Thyroid gland (tissue), 4 donors: ENCODE measurements at regions not wholly inside any gene's neighbourhood (a gene's known extent, or its start where the extent isn't known, plus 50 kb on each side); places are given as distances from the start of the nearest gene placed in this dataset.

Experiments
- DNase-seq, 2 donors: peaks; one replicate each; pipeline ENCODE4 v3.0.0-alpha.2; 2019
- H3K27ac ChIP-seq, 3 donors: fragments of 200-600 bp; sonication (generic); 1 replicate in 2 of 3; 2 replicates in 1 of 3; pipeline ENCODE4 v1.5.1; 2016 to 2019; ENCODE audit warnings: mild to moderate bottlenecking in 1 of 3, moderate library complexity in 1 of 3
- H3K27me3 ChIP-seq: fragments of 200-600 bp; sonication (generic); one replicate; pipeline ENCODE4 v1.5.1; 2019
- H3K36me3 ChIP-seq, 2 donors: fragments of 200-600 bp; sonication (generic); one replicate each; pipeline ENCODE4 v1.5.1; 2016 to 2019
- H3K4me1 ChIP-seq, 2 donors: fragments of 200-600 bp; sonication (generic); one replicate each; pipeline ENCODE4 v1.5.1; 2017 to 2019
- H3K4me3 ChIP-seq, 3 donors: fragments of 200-600 bp; sonication (generic); replicated peaks in 1 of 3; 1 replicate in 2 of 3; 2 replicates in 1 of 3; pipeline ENCODE4 v1.5.1; 2016; ENCODE audit warnings: mild to moderate bottlenecking in 1 of 3
- H3K9me3 ChIP-seq: fragments of 200-600 bp; sonication (generic); one replicate; pipeline ENCODE4 v1.5.1; 2017
- CTCF ChIP-seq, 6 experiments: fragments of 200-600 bp in 3 of 6; fragments of 450-650 bp in 3 of 6; sonication (generic) in 3 of 6; IDR thresholded peaks; one replicate each; pipeline ENCODE4 v1.5.1; 2016 to 2019; ENCODE audit warnings: antibody characterized with exemption in 6 of 6, mild to moderate bottlenecking in 2 of 6, inconsistent platforms in 1 of 6, moderate library complexity in 1 of 6
- POLR2A ChIP-seq, 2 donors: fragments of 450-650 bp; IDR thresholded peaks; one replicate each; pipeline ENCODE4 v1.6.1; 2017; ENCODE audit warnings: antibody characterized with exemption in 2 of 2, mild to moderate bottlenecking in 2 of 2, moderate library complexity in 1 of 2
- WGBS, 2 donors: methylation state at CpG; one replicate each; pipeline ENCODE4 v1.1.5; 2017; 5-methylcytosine and 5-hydroxymethylcytosine counted together
- intact Hi-C: fragments of 100-400 bp; cut with DNase I; formaldehyde crosslinking; loops from one replicate; pipeline ENCODE4 v1.15.1; 2023

- no peak for DNase-seq
- Histone ChIP-seq H3K27me3 (no peaks in the 10 kb centered on the region), H3K36me3 (no peaks in the 10 kb centered on the region), H3K4me1 (no peaks in the 10 kb centered on the region), H3K9me3 (no peaks in the 10 kb centered on the region), H3K4me3 (no peak overlapping the region), H3K27ac (no peak overlapping the region)
- TF ChIP-seq CTCF (IDR thresholded peaks at IDR 0.05) (no peak), POLR2A (IDR thresholded peaks at IDR 0.05) (no peak)
- intact Hi-C loops, result no loop called here
- WGBS, 2 donors, result 78 to 92% methylated on average over 3 of the region's 3 CpGs
Observed at GRCh38 chr2:122078451-122078850, 323.0 kb downstream of the TSN start.

GRCh38 chr2:122079844-122080243, 324.4 kb downstream of the TSN start:
- Histone ChIP-seq H3K4me1 (no peaks in the 10 kb centered on the region), H3K4me3 (no peak overlapping the region), H3K27me3 (no peaks in the 10 kb centered on the region), H3K9me3 (no peaks in the 10 kb centered on the region), H3K27ac (no peak overlapping the region), H3K36me3 (no peaks in the 10 kb centered on the region)
- no peak for DNase-seq
- intact Hi-C loops, result no loop called here
- WGBS, 2 donors, result 91 to 95% methylated on average over 3 of the region's 3 CpGs
- no peak for TF ChIP-seq CTCF (IDR thresholded peaks at IDR 0.05)
- TF ChIP-seq POLR2A (IDR thresholded peaks at IDR 0.05), result no peak

GRCh38 chr2:122080316-122080715, 324.9 kb downstream of the TSN start:
- intact Hi-C loops, result no loop called here
- no peak for DNase-seq
- TF ChIP-seq POLR2A (IDR thresholded peaks at IDR 0.05) (no peak), CTCF (IDR thresholded peaks at IDR 0.05) (no peak)
- H3K4me3 ChIP-seq, result no peak overlapping the region
- no peaks in the 10 kb centered on the region for H3K9me3 ChIP-seq
- no peaks in the 10 kb centered on the region for H3K36me3 ChIP-seq
- H3K4me1 ChIP-seq, result no peaks in the 10 kb centered on the region
- no peak overlapping the region for H3K27ac ChIP-seq
- H3K27me3 ChIP-seq, result no peaks in the 10 kb centered on the region
- WGBS, 2 donors, result 90 to 93% methylated on average over 4 of the region's 4 CpGs

- no peaks in the 10 kb centered on the region for H3K36me3 ChIP-seq
- WGBS, 2 donors, result 82 to 91% methylated on average over 2 of the region's 2 CpGs
- H3K4me3 ChIP-seq, result no peak overlapping the region
- intact Hi-C loops, result no loop called here
- H3K9me3 ChIP-seq, result no peaks in the 10 kb centered on the region
- TF ChIP-seq POLR2A (IDR thresholded peaks at IDR 0.05) (no peak), CTCF (IDR thresholded peaks at IDR 0.05) (no peak)
- H3K27me3 ChIP-seq, result no peaks in the 10 kb centered on the region
- no peaks in the 10 kb centered on the region for H3K4me1 ChIP-seq
- no peak for DNase-seq
- no peak overlapping the region for H3K27ac ChIP-seq
Observed at GRCh38 chr2:122080871-122081270, 325.4 kb downstream of the TSN start.

- Histone ChIP-seq H3K36me3 (no peaks in the 10 kb centered on the region), H3K4me3 (no peak overlapping the region), H3K27ac (no peak overlapping the region), H3K9me3 (no peaks in the 10 kb centered on the region), H3K4me1 (no peaks in the 10 kb centered on the region), H3K27me3 (no peaks in the 10 kb centered on the region)
- TF ChIP-seq POLR2A (IDR thresholded peaks at IDR 0.05), result no peak
- TF ChIP-seq CTCF (IDR thresholded peaks at IDR 0.05), result no peak
- intact Hi-C loops, result no loop called here
- no peak for DNase-seq
- 9 to 23% methylated on average over 3 of the region's 3 CpGs for WGBS, 2 donors
Observed at GRCh38 chr2:122081751-122082150, 326.3 kb downstream of the TSN start.
